Esophagus squamous epithelium (tissue), 5 donors: ENCODE measurements at regions not wholly inside any gene's neighbourhood (a gene's known extent, or its start where the extent isn't known, plus 50 kb on each side); places are given as distances from the start of the nearest gene placed in this dataset.
A peak's percentile ranks its signal among the peaks of the same experiment; 100 is the strongest.

ENCODE experiments used
- DNase-seq: peaks from one replicate; lab custom pipeline; 2025; lab: John Stamatoyannopoulos, UW
- H3K27ac ChIP-seq, 4 donors: fragments of 200-600 bp; sonication (generic); one replicate each; pipeline ENCODE4 v1.5.1; 2016 to 2019; ENCODE audit warnings: mild to moderate bottlenecking in 1 of 4
- H3K27me3 ChIP-seq, 4 donors: fragments of 200-600 bp; sonication (generic); 1 replicate in 3 of 4; 2 replicates in 1 of 4; pipeline versions ENCODE4 v1.5.1 to v1.6.0; 2017 to 2021; ENCODE audit warnings: antibody characterized with exemption in 1 of 4
- H3K36me3 ChIP-seq, 3 donors: fragments of 200-600 bp; sonication (generic); one replicate each; pipeline ENCODE4 v1.5.1; 2016 to 2019
- H3K4me1 ChIP-seq, 3 donors: fragments of 200-600 bp; sonication (generic); one replicate each; pipeline ENCODE4 v1.5.1; 2017 to 2019
- H3K4me3 ChIP-seq, 4 donors: fragments of 200-600 bp; sonication (generic); 1 replicate in 3 of 4; 2 replicates in 1 of 4; pipeline ENCODE4 v1.5.1; 2016 to 2019; ENCODE audit warnings: mild to moderate bottlenecking in 2 of 4, moderate library complexity in 1 of 4
- H3K9me3 ChIP-seq, 3 donors: fragments of 200-600 bp; sonication (generic); one replicate each; pipeline ENCODE4 v1.5.1; 2016 to 2019
- CTCF ChIP-seq, 6 experiments: fragments of 450-650 bp in 4 of 6; fragments of 200-600 bp in 2 of 6; sonication (generic) in 2 of 6; IDR thresholded peaks; one replicate each; pipeline ENCODE4 v1.5.1; 2016 to 2019; ENCODE audit warnings: antibody characterized with exemption in 6 of 6, mild to moderate bottlenecking in 4 of 6, moderate library complexity in 4 of 6
- POLR2A ChIP-seq, 4 donors: fragments of 450-650 bp; IDR thresholded peaks; one replicate each; pipeline ENCODE4 v1.6.1; 2017; ENCODE audit warnings: antibody characterized with exemption in 4 of 4, mild to moderate bottlenecking in 4 of 4, moderate library complexity in 3 of 4
- WGBS, 2 donors: methylation state at CpG; one replicate each; pipeline ENCODE4 v1.1.5; 2018; 5-methylcytosine and 5-hydroxymethylcytosine counted together
- intact Hi-C: fragments of 100-400 bp; cut with DNase I; formaldehyde crosslinking; loops from one replicate; pipeline ENCODE4 v1.15.0; 2022
- donor health status: DM: yes; HTN: yes; CAD: no.

DNA sequence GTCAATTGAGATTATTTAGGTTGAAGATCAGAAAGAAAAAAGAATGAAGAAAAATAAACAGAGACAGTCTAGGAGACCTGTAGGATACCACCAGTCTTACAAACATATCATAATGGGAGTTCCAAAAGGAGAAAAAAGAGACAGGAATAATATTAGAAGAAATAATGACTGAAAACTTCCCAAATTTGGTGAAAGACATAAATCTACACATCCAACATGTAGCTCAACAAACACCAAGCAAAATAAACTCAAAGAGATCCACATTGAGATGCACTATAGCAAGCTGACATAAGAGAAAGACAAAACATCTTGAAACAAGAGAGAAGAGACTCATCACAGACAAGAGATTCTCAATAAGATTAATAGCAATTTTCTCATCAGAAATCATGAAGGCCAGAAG, 274.0 kb downstream of the TFCP2L1 start:
- H3K9me3 ChIP-seq, result peaks cover 0 to 13% (median 0%) of the 10 kb centered on the region in 3 donors
- intact Hi-C loops, result no loop called here

GRCh38 chr2:121014876-121015275, 270.1 kb downstream of the TFCP2L1 start:
- WGBS, 2 donors, result 91 to 92% methylated on average over 3 of the region's 3 CpGs
- H3K4me1 ChIP-seq, result peaks cover 0 to 9% (median 5%) of the 10 kb centered on the region in 3 donors
- intact Hi-C loops, result no loop called here
- no peak overlapping the region for H3K27ac ChIP-seq
- TF ChIP-seq POLR2A (IDR thresholded peaks at IDR 0.05) (no peak), CTCF (IDR thresholded peaks at IDR 0.05) (no peak)
- peaks cover 0 to 17% (median 0%) of the 10 kb centered on the region in 4 donors for H3K27me3 ChIP-seq
- H3K9me3 ChIP-seq, result peaks cover 0 to 13% (median 0%) of the 10 kb centered on the region in 3 donors
- no peak for DNase-seq
- H3K4me3 ChIP-seq, result no peak overlapping the region
- H3K36me3 ChIP-seq, result no peaks in the 10 kb centered on the region

More for the DNA sequence above, 274.0 kb downstream of the TFCP2L1 start:
- no peaks in the 10 kb centered on the region for H3K36me3 ChIP-seq
- peaks cover 0 to 10% (median 0%) of the 10 kb centered on the region in 4 donors for H3K27me3 ChIP-seq
- TF ChIP-seq CTCF (IDR thresholded peaks at IDR 0.05), result no peak
- H3K4me3 ChIP-seq, result no peak overlapping the region
- no peaks in the 10 kb centered on the region for H3K4me1 ChIP-seq
- DNase-seq, result no peak
- no peak overlapping the region for H3K27ac ChIP-seq

DNA sequence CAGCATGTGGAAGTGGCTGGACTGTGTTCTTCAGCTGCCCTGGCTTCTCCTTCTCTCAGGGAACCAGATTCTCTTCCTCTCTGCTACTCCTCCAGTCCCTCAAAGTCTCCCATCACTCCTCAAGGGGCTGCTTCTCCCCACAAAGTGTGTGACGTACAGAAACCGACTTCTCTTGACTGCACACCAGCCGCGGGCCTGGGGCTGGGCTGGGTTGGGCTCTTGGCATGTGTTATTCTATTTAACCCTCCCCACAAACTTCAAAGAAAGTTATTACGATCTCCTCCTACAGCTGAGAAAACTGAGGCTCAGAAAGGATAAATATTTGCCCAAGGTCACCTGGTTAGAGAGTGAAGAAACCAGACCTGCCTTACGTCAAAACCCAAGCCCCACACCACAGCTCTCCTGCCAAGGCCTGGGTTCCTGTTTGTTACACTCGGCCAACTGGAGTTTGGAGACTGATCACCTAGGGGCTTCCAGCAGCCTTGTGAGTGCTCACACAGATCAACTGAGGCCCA, 269.0 kb downstream of the TFCP2L1 start:
- no peak overlapping the region for H3K27ac ChIP-seq
- H3K4me1 ChIP-seq, result peaks cover 0 to 9% (median 5%) of the 10 kb centered on the region in 3 donors
- H3K4me3 ChIP-seq, result no peak overlapping the region
- H3K9me3 ChIP-seq, result peaks cover 0 to 11% (median 0%) of the 10 kb centered on the region in 3 donors
- intact Hi-C loops, result no loop called here
- TF ChIP-seq CTCF (IDR thresholded peaks at IDR 0.05), result no peak
- no peak for TF ChIP-seq POLR2A (IDR thresholded peaks at IDR 0.05)
- H3K36me3 ChIP-seq, result no peaks in the 10 kb centered on the region
- peaks cover 0 to 19% (median 0%) of the 10 kb centered on the region in 4 donors for H3K27me3 ChIP-seq
- WGBS, 2 donors, result 81 to 85% methylated on average over 4 to 6 of the region's 7 CpGs
- no peak for DNase-seq

DNA sequence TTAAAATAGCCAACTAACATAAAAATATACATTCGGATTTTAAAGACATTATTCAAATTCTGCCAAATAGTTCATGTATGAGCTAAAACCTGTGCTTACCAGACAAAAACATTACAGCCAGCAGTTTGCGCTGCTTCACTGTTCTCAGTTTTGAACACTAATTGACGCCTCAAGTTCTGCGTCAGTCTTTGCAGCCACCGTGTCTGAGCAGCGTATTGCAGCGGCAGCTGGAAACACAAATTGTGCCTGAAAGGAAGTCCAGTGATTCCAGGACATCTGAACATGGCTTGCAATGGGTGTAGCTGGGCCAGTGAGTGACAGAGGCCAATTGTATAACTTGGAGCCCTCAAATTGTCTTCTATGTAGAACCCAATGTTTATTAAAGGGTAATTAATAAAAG, 267.6 kb downstream of the TFCP2L1 start:
- intact Hi-C loops, result no loop called here
- no peak overlapping the region for H3K27ac ChIP-seq
- no peak overlapping the region for H3K4me3 ChIP-seq
- DNase-seq, result no peak
- H3K36me3 ChIP-seq, result no peaks in the 10 kb centered on the region
- WGBS, 2 donors, result 78 to 80% methylated on average over 7 of the region's 7 CpGs
- H3K4me1 ChIP-seq, result peaks cover 0 to 9% (median 5%) of the 10 kb centered on the region in 3 donors
- peaks cover 0 to 24% (median 0%) of the 10 kb centered on the region in 4 donors for H3K27me3 ChIP-seq
- TF ChIP-seq POLR2A (IDR thresholded peaks at IDR 0.05) (no peak), CTCF (IDR thresholded peaks at IDR 0.05) (no peak)
- H3K9me3 ChIP-seq, result no peaks in the 10 kb centered on the region

GRCh38 chr2:121018136-121019061, 266.6 kb downstream of the TFCP2L1 start:
- Histone ChIP-seq H3K9me3 (no peaks in the 10 kb centered on the region), H3K4me1 (peaks cover 0 to 9% (median 5%) of the 10 kb centered on the region in 3 donors), H3K27me3 (peaks cover 0 to 24% (median 0%) of the 10 kb centered on the region in 4 donors), H3K27ac (no peak overlapping the region), H3K36me3 (no peaks in the 10 kb centered on the region), H3K4me3 (peak overlapping the region in 1 of 4 donors; percentile 32)
- intact Hi-C loops, result no loop called here
- no peak for DNase-seq
- no peak for TF ChIP-seq POLR2A (IDR thresholded peaks at IDR 0.05)
- TF ChIP-seq CTCF (IDR thresholded peaks at IDR 0.05), result no peak
- 62 to 73% methylated on average over 23 to 29 of the region's 45 CpGs for WGBS, 2 donors
